DND-41 (cell line): ENCODE measurements at regions not wholly inside any gene's neighbourhood (a gene's known extent, or its start where the extent isn't known, plus 50 kb on each side); places are given as distances from the start of the nearest gene placed in this dataset.

Experiments used
- CTCF ChIP-seq: IDR thresholded peaks from 2 replicates; pipeline ENCODE4 v1.5.1; 2012; ENCODE audit warnings: borderline replicate concordance, low read length, moderate library complexity, mild to moderate bottlenecking; ENCODE audit not compliant: poor library complexity, severe bottlenecking; ENCODE audit errors: extremely low read depth
- EZH2 ChIP-seq: IDR thresholded peaks from 3 replicates; pipeline ENCODE4 v1.6.1; 2012; ENCODE audit warnings: borderline replicate concordance, low read depth, mild to moderate bottlenecking, moderate library complexity, low read length, inconsistent platforms; ENCODE audit not compliant: severe bottlenecking

- TF ChIP-seq CTCF (no peak), EZH2 (no peak)
Observed at GRCh38 chr2:34907812-34908211, 1308.7 kb upstream of the FAM98A start.
